H1 (cell line): ENCODE measurements at regions not wholly inside any gene's neighbourhood (a gene's known extent, or its start where the extent isn't known, plus 50 kb on each side); places are given as distances from the start of the nearest gene placed in this dataset.
"Not testable (repeated sequence)": the region's sequence is repeated elsewhere in the genome, so short reads cannot be mapped to it uniquely, and the experiment has no call there.

Experiments
- ASH2L ChIP-seq: fragments of 200-600, 300-600 bp; sonication (generic); IDR thresholded peaks from one replicate; pipeline ENCODE4 v1.7.1; 2017; ENCODE audit warnings: low read length
- CHD2 ChIP-seq: IDR thresholded peaks from 2 replicates; pipeline ENCODE4 v1.6.1; 2012; ENCODE audit warnings: low read length, improper control_type of control experiment
- CTCF ChIP-seq, 3 experiments: IDR thresholded peaks; 1 replicate in 2 of 3; 2 replicates in 1 of 3; pipeline versions ENCODE4 v1.5.1 to v1.6.1; 2011; ENCODE audit warnings: low read length in 3 of 3, mild to moderate bottlenecking in 3 of 3, inconsistent platforms in 2 of 3, low read depth in 1 of 3, moderate library complexity in 1 of 3; ENCODE audit not compliant: insufficient read depth in 1 of 3; ENCODE audit errors: control extremely low read depth in 1 of 3
- EZH2 ChIP-seq: fragments of 200-600 bp; sonication (generic); IDR thresholded peaks from 2 replicates; pipeline ENCODE4 v1.7.1; 2012; ENCODE audit warnings: low read depth, mild to moderate bottlenecking, moderate library complexity, low read length, inconsistent platforms; ENCODE audit not compliant: severe bottlenecking
- JUN ChIP-seq: IDR thresholded peaks from 2 replicates; pipeline ENCODE4 v1.6.1; 2011; ENCODE audit warnings: low read depth, mild to moderate bottlenecking, improper control_type of control experiment, low read length
- MAX ChIP-seq: IDR thresholded peaks from 2 replicates; pipeline ENCODE4 v1.6.1; 2012; ENCODE audit warnings: inconsistent platforms
- POLR2A ChIP-seq, 2 experiments: IDR thresholded peaks; 1 replicate in 1 of 2; 2 replicates in 1 of 2; pipeline ENCODE4 v1.6.1; 2011; ENCODE audit warnings: low read depth in 2 of 2, low read length in 2 of 2, mild to moderate bottlenecking in 2 of 2; ENCODE audit errors: control extremely low read depth in 1 of 2
- POLR2AphosphoS5 ChIP-seq: IDR thresholded peaks from 2 replicates; pipeline ENCODE4 v1.6.1; 2011; ENCODE audit warnings: low read depth, low read length
- SP1 ChIP-seq: IDR thresholded peaks from 2 replicates; pipeline ENCODE4 v1.6.1; 2011; ENCODE audit warnings: low read depth, low read length
- TAF1 ChIP-seq: IDR thresholded peaks from 2 replicates; pipeline ENCODE4 v1.6.1; 2011; ENCODE audit warnings: mild to moderate bottlenecking, low read depth, low read length
- TBP ChIP-seq: IDR thresholded peaks from 2 replicates; pipeline ENCODE4 v1.6.1; 2011; ENCODE audit warnings: low read depth, low read length, improper control_type of control experiment
- USF2 ChIP-seq: IDR thresholded peaks from 2 replicates; pipeline ENCODE4 v1.6.1; 2011; ENCODE audit warnings: low read length, improper control_type of control experiment

GRCh38 chr2:90151805-90152204 is 1460.3 kb downstream of the RPIA start:
- TF ChIP-seq EZH2; TAF1; TBP; MAX; POLR2AphosphoS5; JUN; CTCF (IDR thresholded peaks at IDR 0.05; ENCODE audit: control extremely low read depth in 1 of 3, insufficient read depth in 1 of 3, low read depth in 1 of 3, low read length in 3 of 3); SP1; CHD2; POLR2A (IDR thresholded peaks at IDR 0.05; ENCODE audit: control extremely low read depth in 1 of 2, low read depth in 2 of 2, low read length in 2 of 2); USF2; ASH2L: not testable (repeated sequence)
